PC-9 (cell line): ENCODE measurements at regions not wholly inside any gene's neighbourhood (a gene's known extent, or its start where the extent isn't known, plus 50 kb on each side); places are given as distances from the start of the nearest gene placed in this dataset.

Experiments used
- BruUV-seq: library from RNA; stranded (reverse); fragments of 400-500 nt; replicated peaks from 2 replicates; lab custom pipeline; 2021; lab: Mats Ljungman, UMichigan
- CTCF ChIA-PET: fragments of 300-600 bp; sonication (Branson Sonifier 250); formaldehyde crosslinking; loops from one replicate; lab custom pipeline; 2022; ENCODE audit warnings: antibody characterized with exemption; lab: Charles Lee
- POLR2A ChIA-PET: fragments of 300-600 bp; sonication (Branson Sonifier 250); formaldehyde crosslinking; loops from one replicate; lab custom pipeline; 2022; ENCODE audit warnings: antibody characterized with exemption; ENCODE audit not compliant: unreplicated experiment; lab: Charles Lee
- DNase-seq, 2 experiments: peaks; one replicate each; pipeline versions ENCODE4 v3.0.0 to v3.0.0-alpha.2; 2015 to 2022; ENCODE audit warnings: mixed read lengths in 1 of 2
- H2AFZ ChIP-seq: fragments of 200-600 bp; sonication (generic); 2 replicates; pipeline ENCODE4 v1.8.1; 2017; ENCODE audit warnings: antibody characterized with exemption
- H3F3A ChIP-seq: fragments of 200-600 bp; sonication (generic); 2 replicates; pipeline ENCODE4 v1.8.1; 2017; ENCODE audit warnings: antibody characterized with exemption, mild to moderate bottlenecking, low read depth; ENCODE audit not compliant: insufficient read depth
- H3K27ac ChIP-seq: fragments of 200-600 bp; sonication (generic); 2 replicates; pipeline ENCODE4 v1.6.1; 2016; ENCODE audit warnings: mixed run types
- H3K27me3 ChIP-seq: fragments of 200-600 bp; sonication (generic); 2 replicates; pipeline ENCODE4 v1.6.1; 2016; ENCODE audit warnings: low read depth, mixed run types; ENCODE audit not compliant: insufficient read depth
- H3K36me3 ChIP-seq: fragments of 200-600 bp; sonication (generic); 2 replicates; pipeline ENCODE4 v1.6.1; 2016; ENCODE audit warnings: low read depth, mixed run types
- H3K4me1 ChIP-seq: fragments of 200-600 bp; sonication (generic); replicated peaks from 2 replicates; pipeline ENCODE4 v1.6.1; 2016; ENCODE audit warnings: mixed run types; ENCODE audit not compliant: insufficient read depth
- H3K4me2 ChIP-seq: fragments of 200-600 bp; sonication (generic); 2 replicates; pipeline ENCODE4 v1.6.1; 2017; ENCODE audit warnings: mixed run types
- H3K4me3 ChIP-seq: fragments of 200-600 bp; sonication (generic); 2 replicates; pipeline ENCODE4 v1.6.1; 2016; ENCODE audit warnings: mixed run types
- H3K79me2 ChIP-seq: fragments of 200-600 bp; sonication (generic); 2 replicates; pipeline ENCODE4 v1.6.1; 2017; ENCODE audit warnings: low read depth, mixed run types
- H3K9me2 ChIP-seq: fragments of 200-600 bp; sonication (generic); 2 replicates; pipeline ENCODE4 v1.8.1; 2017; ENCODE audit warnings: mild to moderate bottlenecking; ENCODE audit not compliant: insufficient read depth
- H3K9me3 ChIP-seq: fragments of 200-600 bp; sonication (generic); 2 replicates; pipeline ENCODE4 v1.8.1; 2016; ENCODE audit warnings: low read depth; ENCODE audit not compliant: insufficient read depth
- H4K20me1 ChIP-seq: fragments of 200-600 bp; sonication (generic); 2 replicates; pipeline ENCODE4 v1.8.1; 2017; ENCODE audit not compliant: insufficient read depth
- CTCF ChIP-seq: fragments of 200-600 bp; sonication (generic); conservative IDR thresholded peaks from 2 replicates; pipeline ENCODE4 v1.6.1; 2017; ENCODE audit warnings: mixed run types, antibody characterized with exemption, mild to moderate bottlenecking, moderate library complexity
- EZH2 ChIP-seq: fragments of 200-600 bp; sonication (generic); IDR thresholded peaks from 2 replicates; pipeline ENCODE4 v1.8.0; 2017; ENCODE audit warnings: antibody characterized with exemption, low read depth
- intact Hi-C: fragments of 100-400 bp; cut with micrococcal nuclease; formaldehyde crosslinking; loops from one replicate; pipeline ENCODE4 v1.10.0; 2022; ENCODE audit not compliant: unreplicated experiment

GRCh38 chr21:35475762-35476161 is 426.7 kb upstream of the RUNX1 start:
- Histone ChIP-seq H3K4me2 (no peak overlapping the region), H3K36me3 (no peaks in the 10 kb centered on the region), H2AFZ (no peak overlapping the region), H3K9me2 (no peaks in the 10 kb centered on the region), H3K9me3 (no peaks in the 10 kb centered on the region), H4K20me1 (no peaks in the 10 kb centered on the region), H3K27ac (no peak overlapping the region), H3K4me3 (no peak overlapping the region), H3K79me2 (no peaks in the 10 kb centered on the region), H3K4me1 (peaks cover 4% of the 10 kb centered on the region; the same call in 1 of the 2 replicates), H3K27me3 (no peaks in the 10 kb centered on the region), H3F3A (no peaks in the 10 kb centered on the region)
- ChIA-PET CTCF (no interaction called here), POLR2A (no interaction called here)
- no peak for TF ChIP-seq EZH2
- TF ChIP-seq CTCF = no peak
- no TSS peak for BruUV-seq
- DNase-seq = no peak
- intact Hi-C loops = no loop called here

- Histone ChIP-seq H3F3A (no peaks in the 10 kb centered on the region), H3K4me3 (no peak overlapping the region), H3K36me3 (no peaks in the 10 kb centered on the region), H3K27ac (no peak overlapping the region), H4K20me1 (no peaks in the 10 kb centered on the region), H3K9me2 (no peaks in the 10 kb centered on the region), H3K9me3 (no peaks in the 10 kb centered on the region), H3K4me2 (no peak overlapping the region), H3K79me2 (no peaks in the 10 kb centered on the region), H3K27me3 (no peaks in the 10 kb centered on the region), H3K4me1 (peaks cover 4% of the 10 kb centered on the region; the same call in 1 of the 2 replicates), H2AFZ (no peak overlapping the region)
- POLR2A ChIA-PET = no interaction called here
- BruUV-seq = no TSS peak
- TF ChIP-seq CTCF (no peak), EZH2 (no peak)
- intact Hi-C loops = no loop called here
- CTCF ChIA-PET = no interaction called here
- no peak for DNase-seq
These were observed 425.9 kb upstream of the RUNX1 start for GRCh38 chr21:35475009-35475408.

DNA sequence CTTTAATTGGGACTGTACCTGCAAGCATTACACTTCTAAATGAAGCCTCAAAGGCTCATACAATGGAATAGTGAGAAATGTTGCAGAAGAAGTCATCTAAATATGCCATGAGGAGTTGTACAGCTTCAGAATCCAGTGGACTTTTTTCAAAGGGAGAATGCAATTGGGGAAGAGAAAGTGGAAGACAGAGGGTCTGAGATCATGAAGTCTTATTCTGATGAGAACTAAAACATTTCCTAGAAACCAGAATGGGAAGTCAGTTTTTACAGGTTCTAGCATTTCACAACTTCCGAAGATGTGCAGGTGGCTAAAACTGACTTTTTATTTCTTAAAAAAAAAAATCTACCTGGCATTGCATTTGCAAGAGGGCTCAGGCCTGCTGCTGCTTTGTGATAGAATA is 424.4 kb upstream of the RUNX1 start:
- ChIA-PET CTCF (no interaction called here), POLR2A (no interaction called here)
- Histone ChIP-seq H3K36me3 (no peaks in the 10 kb centered on the region), H2AFZ (no peak overlapping the region), H3F3A (no peaks in the 10 kb centered on the region), H3K9me2 (no peaks in the 10 kb centered on the region), H3K4me1 (peaks cover 4% of the 10 kb centered on the region; the same call in 1 of the 2 replicates), H3K27me3 (no peaks in the 10 kb centered on the region), H3K79me2 (no peaks in the 10 kb centered on the region), H4K20me1 (no peaks in the 10 kb centered on the region), H3K4me3 (no peak overlapping the region), H3K9me3 (no peaks in the 10 kb centered on the region), H3K4me2 (no peak overlapping the region), H3K27ac (no peak overlapping the region)
- TF ChIP-seq CTCF (no peak), EZH2 (no peak)
- no peak for DNase-seq
- intact Hi-C loops = no loop called here
- BruUV-seq = no TSS peak
